SH-SY5Y (cell line): ENCODE measurements at regions not wholly inside any gene's neighbourhood (a gene's known extent, or its start where the extent isn't known, plus 50 kb on each side); places are given as distances from the start of the nearest gene placed in this dataset.

Experiments
- GATA2 ChIP-seq: IDR thresholded peaks from 2 replicates; pipeline ENCODE4 v1.6.1; 2011; ENCODE audit warnings: mild to moderate bottlenecking, low read depth, low read length
- GATA3 ChIP-seq: IDR thresholded peaks from 2 replicates; pipeline ENCODE4 v1.6.1; 2011; ENCODE audit warnings: low read depth, mild to moderate bottlenecking, low read length, moderate library complexity

DNA sequence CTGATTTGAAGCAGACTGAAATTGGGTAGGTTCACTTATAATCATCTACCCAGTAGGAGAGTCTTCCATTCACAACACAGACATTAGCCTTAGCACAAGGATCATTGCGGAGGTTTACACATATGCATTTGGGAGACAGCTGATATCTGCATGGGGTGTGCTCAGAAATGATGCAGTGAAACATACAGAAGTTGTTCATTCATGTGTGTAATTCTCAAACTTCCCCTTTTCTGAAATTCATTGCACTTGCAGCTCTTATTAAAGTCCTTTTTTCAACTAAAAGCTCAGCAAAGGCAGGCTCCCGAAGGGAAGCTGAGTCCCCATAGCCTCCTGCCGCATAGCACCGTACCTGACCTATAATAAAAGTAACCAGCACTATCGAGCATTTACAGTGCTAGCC lies 218.3 kb upstream of the CRY1 start:
- TF ChIP-seq GATA3 (no peak), GATA2 (no peak)
